K562 (cell line): ENCODE measurements at regions not wholly inside any gene's neighbourhood (a gene's known extent, or its start where the extent isn't known, plus 50 kb on each side); places are given as distances from the start of the nearest gene placed in this dataset.

Source experiments
- ATAC-seq: fragments of 200-7000 bp; cut with Tn5 transposase; 3 replicates; pipeline ENCODE4 v1.9.1; 2020; ENCODE audit warnings: moderate library complexity
- BruUV-seq: library from RNA; stranded (reverse); fragments of 400-500 nt; replicated peaks from 2 replicates; lab custom pipeline; 2021; lab: Mats Ljungman, UMichigan
- CTCF ChIA-PET: fragments of 300-600 bp; formaldehyde crosslinking; extraction: SDS; loops from one replicate; lab custom pipeline; 2021; ENCODE audit warnings: low intra/inter-chr PET ratio; lab: Yijun Ruan, JAX
- POLR2A ChIA-PET: fragments of 300-600, 350-650 bp; sonication (Branson Sonifier 250); formaldehyde crosslinking; extraction: SDS; loops from one replicate; lab custom pipeline; 2021; ENCODE audit warnings: antibody characterized with exemption, inconsistent platforms; lab: Yijun Ruan, JAX
- DNase-seq, 4 experiments: peaks; one replicate each; pipeline versions ENCODE4 v3.0.0 to v3.0.0-alpha.2; 2011 to 2018; ENCODE audit warnings: low spot score in 3 of 4, mixed read lengths in 3 of 4; ENCODE audit errors: extremely low read depth in 1 of 4
- FAIRE-seq: peaks from 2 replicates; lab custom pipeline; 2011; peaks lifted over from hg19 to GRCh38; lab: Jason Lieb, UNC
- H2AFZ ChIP-seq: 2 replicates; pipeline ENCODE4 v1.6.0; 2011; ENCODE audit warnings: low read depth, low read length, control low read depth, inconsistent platforms
- H3K27ac ChIP-seq: fragments of 200-600 bp; 3 replicates; pipeline ENCODE4 v1.8.0; 2011; ENCODE audit warnings: low read depth, mild to moderate bottlenecking, control low read depth, inconsistent platforms, low read length, moderate library complexity, mixed read lengths; ENCODE audit errors: extremely low read depth
- H3K27me3 ChIP-seq, 2 experiments: fragments of 300-600 bp in 1 of 2; 2 replicates in 1 of 2; 3 replicates in 1 of 2; pipeline versions ENCODE4 v1.6.0 to v1.8.0; 2011; ENCODE audit warnings: inconsistent platforms in 2 of 2, low read length in 2 of 2, mild to moderate bottlenecking in 1 of 2, mixed read lengths in 1 of 2, moderate library complexity in 1 of 2; ENCODE audit not compliant: control insufficient read depth in 2 of 2, insufficient read depth in 2 of 2
- H3K36me3 ChIP-seq: fragments of 300-600 bp; 3 replicates; pipeline ENCODE4 v1.8.0; 2011; ENCODE audit warnings: mild to moderate bottlenecking, low read length, inconsistent platforms; ENCODE audit not compliant: control insufficient read depth, insufficient read depth
- H3K4me1 ChIP-seq, 2 experiments: fragments of 200-600 bp in 1 of 2; replicated peaks in 1 of 2; 2 replicates in 1 of 2; 3 replicates in 1 of 2; pipeline versions ENCODE4 v1.5.1 to v1.8.0; 2011; ENCODE audit warnings: inconsistent platforms in 2 of 2, low read length in 2 of 2, mild to moderate bottlenecking in 1 of 2, mixed read lengths in 1 of 2, moderate library complexity in 1 of 2; ENCODE audit not compliant: control insufficient read depth in 2 of 2, insufficient read depth in 2 of 2
- H3K4me2 ChIP-seq: 2 replicates; pipeline ENCODE4 v1.6.1; 2011; ENCODE audit warnings: low read length, control low read depth, inconsistent platforms, mixed read lengths; ENCODE audit not compliant: insufficient read depth
- H3K4me3 ChIP-seq: fragments of 200-600 bp; sonication (generic), shearing (Covaris generic); 2 replicates; pipeline ENCODE4 v1.5.1; 2016; ENCODE audit warnings: control low read depth, inconsistent platforms
- H3K79me2 ChIP-seq: fragments of 200-600 bp; 3 replicates; pipeline ENCODE4 v1.8.0; 2011; ENCODE audit warnings: low read length, inconsistent platforms; ENCODE audit not compliant: control insufficient read depth, insufficient read depth
- H3K9ac ChIP-seq, 2 experiments: 2 replicates each; pipeline versions ENCODE4 v1.6.0 to v1.6.1; 2011; ENCODE audit warnings: low read depth in 2 of 2, low read length in 2 of 2, control low read depth in 1 of 2, inconsistent platforms in 1 of 2, mild to moderate bottlenecking in 1 of 2, mixed read lengths in 1 of 2; ENCODE audit not compliant: insufficient read depth in 1 of 2
- H3K9me1 ChIP-seq: one replicate; pipeline ENCODE4 v1.6.0; 2011; ENCODE audit warnings: inconsistent platforms, mild to moderate bottlenecking, low read length, moderate library complexity; ENCODE audit not compliant: control insufficient read depth, insufficient read depth
- H3K9me3 ChIP-seq: replicated peaks from 2 replicates; pipeline ENCODE4 v1.5.1; 2011; ENCODE audit warnings: low read depth, low read length, inconsistent platforms; ENCODE audit not compliant: control insufficient read depth, insufficient read depth
- H4K20me1 ChIP-seq: replicated peaks from 2 replicates; pipeline ENCODE4 v1.6.1; 2011; ENCODE audit warnings: low read length, inconsistent platforms, mixed read lengths; ENCODE audit not compliant: control insufficient read depth, insufficient read depth
- BDP1 ChIP-seq: IDR thresholded peaks from 3 replicates; pipeline ENCODE4 v1.6.1; 2011; ENCODE audit not compliant: insufficient read length, insufficient read depth
- CBFB ChIP-seq: sonication (generic); formaldehyde crosslinking; IDR thresholded peaks from 2 replicates; pipeline ENCODE4 v1.4.0; 2020; ENCODE audit warnings: mild to moderate bottlenecking, missing genetic modification reagents
- CREM ChIP-seq: IDR thresholded peaks from 2 replicates; pipeline ENCODE4 v1.6.1; 2014; ENCODE audit warnings: antibody characterized with exemption, low read depth
- HDAC2 ChIP-seq: fragments of 450-650 bp; IDR thresholded peaks from 2 replicates; pipeline ENCODE4 v1.6.1; 2016; ENCODE audit warnings: mild to moderate bottlenecking
- NFXL1 ChIP-seq: fragments of 450-650 bp; formaldehyde crosslinking; IDR thresholded peaks from 2 replicates; pipeline ENCODE4 v1.4.0; 2021; ENCODE audit warnings: mild to moderate bottlenecking
- NR1H2 ChIP-seq: sonication (generic); formaldehyde crosslinking; IDR thresholded peaks from 2 replicates; pipeline ENCODE4 v1.4.0; 2020; ENCODE audit warnings: mild to moderate bottlenecking, missing genetic modification reagents
- RBM22 ChIP-seq: fragments of 200-400 bp; formaldehyde crosslinking; IDR thresholded peaks from 2 replicates; pipeline ENCODE4 v1.6.1; 2018; ENCODE audit warnings: low read length, low read depth; ENCODE audit not compliant: poor library complexity, severe bottlenecking
- SMARCA5 ChIP-seq: fragments of 450-650 bp; IDR thresholded peaks from 2 replicates; pipeline ENCODE4 v1.6.1; 2016
- SNRNP70 ChIP-seq: fragments of 200-400 bp; formaldehyde crosslinking; optimal IDR thresholded peaks from 2 replicates; pipeline ENCODE3; 2017; ENCODE audit warnings: low read depth, low read length
- SRSF3 ChIP-seq: fragments of 200-400 bp; formaldehyde crosslinking; IDR thresholded peaks from 2 replicates; pipeline ENCODE4 v1.6.1; 2016; ENCODE audit warnings: mild to moderate bottlenecking, low read length, moderate library complexity; ENCODE audit not compliant: insufficient read depth
- TEAD2 ChIP-seq: fragments of 450-650 bp; IDR thresholded peaks from 2 replicates; pipeline ENCODE4 v1.6.1; 2016; ENCODE audit warnings: missing genetic modification characterization, control low read depth, missing compliant biosample characterization
- ZBTB8A ChIP-seq: fragments of 450-650 bp; IDR thresholded peaks from 2 replicates; pipeline ENCODE4 v1.6.1; 2018; ENCODE audit warnings: mild to moderate bottlenecking, moderate library complexity; ENCODE audit not compliant: partially characterized antibody
- ZFP36 ChIP-seq: fragments of 150-350 bp; IDR thresholded peaks from 2 replicates; pipeline ENCODE4 v1.6.1; 2018; ENCODE audit warnings: low read length, low read depth; ENCODE audit not compliant: partially characterized antibody
- WGBS: fragments of 100-300 bp; shearing (Covaris generic); methylation state at CpG from one replicate; pipeline ENCODE4 v1.1.6; 2016; ENCODE audit warnings: low coverage, mixed read lengths; ENCODE audit not compliant: insufficient coverage; ENCODE audit errors: missing lambda C conversion rate; 5-methylcytosine and 5-hydroxymethylcytosine counted together
- in situ Hi-C: fragments of 300-500 bp; cut with MboI; formaldehyde crosslinking; loops from 4 replicates; pipeline ENCODE4 v1.15.0; 2018; ENCODE audit warnings: inconsistent platforms, mixed read lengths
- intact Hi-C: fragments of 100-400 bp; cut with micrococcal nuclease; formaldehyde crosslinking; loops from 2 replicates; pipeline ENCODE4 v1.14.2; 2022
- TF ChIP-seq, protein P1 (sequence below), 2 experiments: fragments of 200-800 bp in 1 of 2; sonication (Bioruptor generic) in 1 of 2; sonication (generic) in 1 of 2; formaldehyde crosslinking in 1 of 2; IDR thresholded peaks in 1 of 2; conservative IDR thresholded peaks in 1 of 2; 2 replicates each; pipeline versions ENCODE4 v1.5.0 to v1.6.1; 2016 to 2020; ENCODE audit warnings: missing compliant biosample characterization in 1 of 2, missing genetic modification characterization in 1 of 2, missing genetic modification reagents in 1 of 2
- TF ChIP-seq, protein P2 (sequence below): sonication (generic); formaldehyde crosslinking; IDR thresholded peaks from 2 replicates; pipeline ENCODE4 v1.8.0; 2022; ENCODE audit warnings: mild to moderate bottlenecking, missing genetic modification reagents
- TF ChIP-seq, protein P3 (sequence below): fragments of 250-450 bp; sonication (Bioruptor Pico); IDR thresholded peaks from 2 replicates; pipeline ENCODE4 v1.4.0; 2020; ENCODE audit warnings: mild to moderate bottlenecking, moderate library complexity

DNA sequence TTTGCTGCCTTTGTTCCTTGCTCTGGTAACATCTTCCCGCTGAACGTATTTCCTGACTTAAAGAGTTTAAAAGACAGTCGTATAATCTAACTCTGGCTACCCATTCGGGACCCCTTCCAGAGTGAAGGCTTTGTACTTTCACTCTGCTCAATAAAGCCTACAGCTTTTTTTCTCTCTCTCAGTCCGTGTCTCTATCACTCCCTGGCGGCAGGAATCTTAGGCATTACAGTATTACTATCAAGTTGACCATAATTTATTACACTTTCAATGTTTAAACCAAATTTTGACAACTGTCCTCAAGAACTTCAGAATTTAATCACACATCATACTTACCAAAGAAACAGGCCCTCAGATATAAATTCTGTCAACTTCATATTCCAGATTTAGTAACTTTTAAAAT, 967.9 kb downstream of the FSCB start (continued):
- TF ChIP-seq RBM22 (no peak), TEAD2 (tag) (no peak), ZFP36 (no peak)
- TF ChIP-seq, protein P1, sequence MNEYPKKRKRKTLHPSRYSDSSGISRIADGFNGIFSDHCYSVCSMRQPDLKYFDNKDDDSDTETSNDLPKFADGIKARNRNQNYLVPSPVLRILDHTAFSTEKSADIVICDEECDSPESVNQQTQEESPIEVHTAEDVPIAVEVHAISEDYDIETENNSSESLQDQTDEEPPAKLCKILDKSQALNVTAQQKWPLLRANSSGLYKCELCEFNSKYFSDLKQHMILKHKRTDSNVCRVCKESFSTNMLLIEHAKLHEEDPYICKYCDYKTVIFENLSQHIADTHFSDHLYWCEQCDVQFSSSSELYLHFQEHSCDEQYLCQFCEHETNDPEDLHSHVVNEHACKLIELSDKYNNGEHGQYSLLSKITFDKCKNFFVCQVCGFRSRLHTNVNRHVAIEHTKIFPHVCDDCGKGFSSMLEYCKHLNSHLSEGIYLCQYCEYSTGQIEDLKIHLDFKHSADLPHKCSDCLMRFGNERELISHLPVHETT (CRISPR knock-in tag; conservative IDR thresholded peaks at IDR 0.05 in 1 of 2, IDR thresholded peaks at IDR 0.05 in 1 of 2) = no peak

- no peaks in the 10 kb centered on the region for H3K36me3 ChIP-seq
- no peaks in the 10 kb centered on the region for H3K79me2 ChIP-seq
- no peaks in the 10 kb centered on the region for H3K9me1 ChIP-seq
- no peak overlapping the region for H2AFZ ChIP-seq
- FAIRE-seq (no peak), DNase-seq (no peak), ATAC-seq (no peak)
- no peak overlapping the region for H3K4me2 ChIP-seq
- no peaks in the 10 kb centered on the region for H3K9me3 ChIP-seq
- H3K27me3 ChIP-seq = no peaks in the 10 kb centered on the region
- intact Hi-C loops = no loop called here
- H3K4me1 ChIP-seq = no peaks in the 10 kb centered on the region
- H3K4me3 ChIP-seq = no peak overlapping the region
- no peak overlapping the region for H3K27ac ChIP-seq
- in situ Hi-C loops = no loop called here
- no peak overlapping the region for H3K9ac ChIP-seq
- ChIA-PET CTCF (no interaction called here), POLR2A (no interaction called here)
- WGBS = 1% methylated on average over 15 of the region's 18 CpGs
- H4K20me1 ChIP-seq = no peaks in the 10 kb centered on the region
- BruUV-seq = no TSS peak
- TF ChIP-seq HDAC2 (no peak), NR1H2 (no peak), CREM (no peak), ZBTB8A (no peak), SMARCA5 (no peak), SNRNP70 (no peak), BDP1 (no peak), NFXL1 (CRISPR knock-in tag) (no peak), CBFB (no peak), SRSF3 (no peak)
- TF ChIP-seq, protein P2, sequence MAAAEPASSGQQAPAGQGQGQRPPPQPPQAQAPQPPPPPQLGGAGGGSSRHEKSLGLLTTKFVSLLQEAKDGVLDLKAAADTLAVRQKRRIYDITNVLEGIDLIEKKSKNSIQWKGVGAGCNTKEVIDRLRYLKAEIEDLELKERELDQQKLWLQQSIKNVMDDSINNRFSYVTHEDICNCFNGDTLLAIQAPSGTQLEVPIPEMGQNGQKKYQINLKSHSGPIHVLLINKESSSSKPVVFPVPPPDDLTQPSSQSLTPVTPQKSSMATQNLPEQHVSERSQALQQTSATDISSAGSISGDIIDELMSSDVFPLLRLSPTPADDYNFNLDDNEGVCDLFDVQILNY (CRISPR knock-in tag) = no peak
- TF ChIP-seq, protein P3, sequence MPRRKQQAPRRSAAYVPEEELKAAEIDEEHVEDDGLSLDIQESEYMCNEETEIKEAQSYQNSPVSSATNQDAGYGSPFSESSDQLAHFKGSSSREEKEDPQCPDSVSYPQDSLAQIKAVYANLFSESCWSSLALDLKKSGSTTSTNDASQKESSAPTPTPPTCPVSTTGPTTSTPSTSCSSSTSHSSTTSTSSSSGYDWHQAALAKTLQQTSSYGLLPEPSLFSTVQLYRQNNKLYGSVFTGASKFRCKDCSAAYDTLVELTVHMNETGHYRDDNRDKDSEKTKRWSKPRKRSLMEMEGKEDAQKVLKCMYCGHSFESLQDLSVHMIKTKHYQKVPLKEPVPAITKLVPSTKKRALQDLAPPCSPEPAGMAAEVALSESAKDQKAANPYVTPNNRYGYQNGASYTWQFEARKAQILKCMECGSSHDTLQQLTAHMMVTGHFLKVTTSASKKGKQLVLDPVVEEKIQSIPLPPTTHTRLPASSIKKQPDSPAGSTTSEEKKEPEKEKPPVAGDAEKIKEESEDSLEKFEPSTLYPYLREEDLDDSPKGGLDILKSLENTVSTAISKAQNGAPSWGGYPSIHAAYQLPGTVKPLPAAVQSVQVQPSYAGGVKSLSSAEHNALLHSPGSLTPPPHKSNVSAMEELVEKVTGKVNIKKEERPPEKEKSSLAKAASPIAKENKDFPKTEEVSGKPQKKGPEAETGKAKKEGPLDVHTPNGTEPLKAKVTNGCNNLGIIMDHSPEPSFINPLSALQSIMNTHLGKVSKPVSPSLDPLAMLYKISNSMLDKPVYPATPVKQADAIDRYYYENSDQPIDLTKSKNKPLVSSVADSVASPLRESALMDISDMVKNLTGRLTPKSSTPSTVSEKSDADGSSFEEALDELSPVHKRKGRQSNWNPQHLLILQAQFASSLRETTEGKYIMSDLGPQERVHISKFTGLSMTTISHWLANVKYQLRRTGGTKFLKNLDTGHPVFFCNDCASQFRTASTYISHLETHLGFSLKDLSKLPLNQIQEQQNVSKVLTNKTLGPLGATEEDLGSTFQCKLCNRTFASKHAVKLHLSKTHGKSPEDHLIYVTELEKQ (CRISPR knock-in tag) = no peak
Measured at GRCh38 chr14:43535231-43535838, 971.7 kb downstream of the FSCB start.
